HCT116 (cell line): ENCODE measurements at regions not wholly inside any gene's neighbourhood (a gene's known extent, or its start where the extent isn't known, plus 50 kb on each side); places are given as distances from the start of the nearest gene placed in this dataset.

Source experiments
- CTCF ChIP-seq, 3 experiments: fragments of 200-600 bp in 1 of 3; sonication (generic) in 1 of 3; IDR thresholded peaks in 2 of 3; conservative IDR thresholded peaks in 1 of 3; 2 replicates each; pipeline ENCODE4 v1.5.1; 2012 to 2017; ENCODE audit warnings: low read depth in 2 of 3, low read length in 2 of 3, antibody characterized with exemption in 1 of 3, borderline replicate concordance in 1 of 3, control low read depth in 1 of 3, mild to moderate bottlenecking in 1 of 3, mixed read lengths in 1 of 3, mixed run types in 1 of 3, moderate library complexity in 1 of 3; ENCODE audit not compliant: insufficient read depth in 1 of 3
- EZH2phosphoT487 ChIP-seq: fragments of 200-600 bp; IDR thresholded peaks from 2 replicates; pipeline ENCODE4 v1.6.1; 2018; ENCODE audit warnings: antibody characterized with exemption, borderline replicate concordance
- POLR2A ChIP-seq: IDR thresholded peaks from 2 replicates; pipeline ENCODE4 v1.7.0; 2011; ENCODE audit warnings: borderline replicate concordance; ENCODE audit not compliant: insufficient read depth, insufficient read length; ENCODE audit errors: extremely low read depth
- POLR2AphosphoS5 ChIP-seq: IDR thresholded peaks from 2 replicates; pipeline ENCODE4 v1.6.1; 2011; ENCODE audit warnings: mild to moderate bottlenecking, low read depth, low read length, moderate library complexity
- RAD21 ChIP-seq: IDR thresholded peaks from 2 replicates; pipeline ENCODE4 v1.6.1; 2012; ENCODE audit warnings: low read depth, mild to moderate bottlenecking

GRCh38 chr3:87052499-87053260 is 61.7 kb upstream of the VGLL3 start:
- no peak for TF ChIP-seq CTCF (IDR thresholded peaks at IDR 0.05 in 2 of 3, conservative IDR thresholded peaks at IDR 0.05 in 1 of 3; ENCODE audit: borderline replicate concordance in 1 of 3, insufficient read depth in 1 of 3, low read depth in 2 of 3, low read length in 2 of 3)
- TF ChIP-seq RAD21 = no peak
- no peak for TF ChIP-seq POLR2A
- TF ChIP-seq EZH2phosphoT487 = no peak
- TF ChIP-seq POLR2AphosphoS5 = no peak
